ENCODE measurements at regions not wholly inside any gene's neighbourhood (a gene's known extent, or its start where the extent isn't known, plus 50 kb on each side); places are given as distances from the start of the nearest gene placed in this dataset.

DNA sequence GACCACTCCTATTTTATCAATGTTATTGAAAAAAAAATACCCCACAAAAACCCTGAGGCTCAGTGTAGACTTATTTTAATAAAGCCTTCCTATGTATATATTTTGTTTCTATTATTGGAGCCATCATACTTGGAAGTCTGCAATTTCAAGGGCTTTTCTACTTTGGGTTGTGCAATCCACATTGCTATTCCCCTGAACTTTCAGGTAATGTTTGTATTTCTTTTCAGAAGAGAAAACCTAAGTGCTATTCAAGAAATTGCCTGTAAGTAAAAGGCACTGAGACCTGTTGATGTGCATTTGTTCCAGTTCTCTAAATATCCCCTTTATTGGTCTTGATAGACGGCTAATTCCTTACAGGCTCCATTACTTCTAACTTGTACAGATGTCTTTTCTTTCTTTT is 280.7 kb upstream of the RAG2 start:
- Histone ChIP-seq H4K20me1 (ENCODE audit: insufficient read depth, low read length) (no peaks in the 10 kb centered on the region), H3K36me3 (replicated peaks in 1 of 2; ENCODE audit: control insufficient read depth in 1 of 2, insufficient read depth in 2 of 2, low read length in 2 of 2) (no peaks in the 10 kb centered on the region), H3K9me3 (replicated peaks in 1 of 2; ENCODE audit: control insufficient read depth in 1 of 2, insufficient read depth in 1 of 2, low read length in 2 of 2) (peaks cover 8 to 10% of the 10 kb centered on the region in 2 donors), H3K79me2 (ENCODE audit: insufficient read depth, low read length) (no peaks in the 10 kb centered on the region), H3K4me2 (replicated peaks; ENCODE audit: extremely low read depth, low read length, poor library complexity, severe bottlenecking) (no peak overlapping the region), H2AFZ (ENCODE audit: insufficient read depth, low read depth, low read length, poor library complexity, severe bottlenecking) (no peak overlapping the region), H3K4me1 (ENCODE audit: control insufficient read depth in 1 of 2, insufficient read depth in 2 of 2, low read length in 2 of 2) (no peaks in the 10 kb centered on the region), H3K27me3 (ENCODE audit: control insufficient read depth in 2 of 2, insufficient read depth in 2 of 2, low read length in 2 of 2) (no peaks in the 10 kb centered on the region), H3K4me3 (replicated peaks in 1 of 3; ENCODE audit: low read depth in 2 of 3, low read length in 3 of 3) (no peak overlapping the region), H3K9ac (ENCODE audit: insufficient read depth, low read length, poor library complexity, severe bottlenecking) (no peak overlapping the region), H3K27ac (ENCODE audit: low read depth in 1 of 2, low read length in 2 of 2) (no peak overlapping the region)
- no peak overlapping the region for H3K4me3 Mint-ChIP-seq
- H3K36me3 Mint-ChIP-seq: no peaks in the 10 kb centered on the region
- WGBS (ENCODE audit: insufficient coverage): no CpG with 5 or more reads among the region's 1 CpG
- intact Hi-C loops (cut with micrococcal nuclease): no loop called here
- peaks cover 0 to 1% (median 1%) of the 10 kb centered on the region in 3 donors for H3K27me3 Mint-ChIP-seq (ENCODE audit: low read depth in 3 of 3)
- H3K4me1 Mint-ChIP-seq: no peaks in the 10 kb centered on the region
- no peak for DNase-seq
- H3K9me3 Mint-ChIP-seq: peaks cover 0 to 10% (median 6%) of the 10 kb centered on the region in 7 donors
- H3K27ac Mint-ChIP-seq: no peak overlapping the region
- TF ChIP-seq, protein P1, sequence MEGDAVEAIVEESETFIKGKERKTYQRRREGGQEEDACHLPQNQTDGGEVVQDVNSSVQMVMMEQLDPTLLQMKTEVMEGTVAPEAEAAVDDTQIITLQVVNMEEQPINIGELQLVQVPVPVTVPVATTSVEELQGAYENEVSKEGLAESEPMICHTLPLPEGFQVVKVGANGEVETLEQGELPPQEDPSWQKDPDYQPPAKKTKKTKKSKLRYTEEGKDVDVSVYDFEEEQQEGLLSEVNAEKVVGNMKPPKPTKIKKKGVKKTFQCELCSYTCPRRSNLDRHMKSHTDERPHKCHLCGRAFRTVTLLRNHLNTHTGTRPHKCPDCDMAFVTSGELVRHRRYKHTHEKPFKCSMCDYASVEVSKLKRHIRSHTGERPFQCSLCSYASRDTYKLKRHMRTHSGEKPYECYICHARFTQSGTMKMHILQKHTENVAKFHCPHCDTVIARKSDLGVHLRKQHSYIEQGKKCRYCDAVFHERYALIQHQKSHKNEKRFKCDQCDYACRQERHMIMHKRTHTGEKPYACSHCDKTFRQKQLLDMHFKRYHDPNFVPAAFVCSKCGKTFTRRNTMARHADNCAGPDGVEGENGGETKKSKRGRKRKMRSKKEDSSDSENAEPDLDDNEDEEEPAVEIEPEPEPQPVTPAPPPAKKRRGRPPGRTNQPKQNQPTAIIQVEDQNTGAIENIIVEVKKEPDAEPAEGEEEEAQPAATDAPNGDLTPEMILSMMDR (IDR thresholded peaks at IDR 0.05): no peak

DNA sequence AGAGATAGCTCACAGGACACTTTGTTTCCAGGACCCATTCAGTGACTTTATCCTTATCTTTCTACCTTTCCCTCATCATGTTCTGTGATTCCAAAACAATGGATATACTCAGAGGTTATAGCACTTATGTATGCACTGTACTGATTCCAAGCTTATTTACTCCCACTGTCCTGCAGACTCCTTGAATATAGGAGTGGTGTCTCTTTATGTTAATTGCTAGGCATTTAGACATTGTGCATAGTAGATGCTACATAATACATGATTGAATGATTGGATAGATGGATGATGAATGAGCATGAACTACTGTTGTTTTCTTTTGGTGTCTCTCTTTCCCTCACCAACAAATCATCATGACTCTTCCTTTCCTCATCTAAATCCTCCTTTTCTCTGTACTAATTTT is 279.1 kb upstream of the RAG2 start:
- H2AFZ ChIP-seq (ENCODE audit: insufficient read depth, low read depth, low read length, poor library complexity, severe bottlenecking): no peak overlapping the region
- Mint-ChIP-seq H3K4me3 (no peak overlapping the region), H3K27ac (no peak overlapping the region), H3K9me3 (peaks cover 0 to 10% (median 4%) of the 10 kb centered on the region in 7 donors), H3K36me3 (no peaks in the 10 kb centered on the region), H3K4me1 (no peaks in the 10 kb centered on the region), H3K27me3 (ENCODE audit: low read depth in 3 of 3) (peaks cover 0 to 1% (median 1%) of the 10 kb centered on the region in 3 donors)
- H4K20me1 ChIP-seq (ENCODE audit: insufficient read depth, low read length): no peaks in the 10 kb centered on the region
- H3K4me1 ChIP-seq (ENCODE audit: control insufficient read depth in 1 of 2, insufficient read depth in 2 of 2, low read length in 2 of 2): no peaks in the 10 kb centered on the region
- intact Hi-C loops (cut with micrococcal nuclease): no loop called here
- H3K4me2 ChIP-seq (replicated peaks; ENCODE audit: extremely low read depth, low read length, poor library complexity, severe bottlenecking): no peak overlapping the region
- H3K27me3 ChIP-seq (ENCODE audit: control insufficient read depth in 2 of 2, insufficient read depth in 2 of 2, low read length in 2 of 2): no peaks in the 10 kb centered on the region
- no peaks in the 10 kb centered on the region for H3K36me3 ChIP-seq (replicated peaks in 1 of 2; ENCODE audit: control insufficient read depth in 1 of 2, insufficient read depth in 2 of 2, low read length in 2 of 2)
- H3K4me3 ChIP-seq (replicated peaks in 1 of 3; ENCODE audit: low read depth in 2 of 3, low read length in 3 of 3): no peak overlapping the region
- H3K27ac ChIP-seq (ENCODE audit: low read depth in 1 of 2, low read length in 2 of 2): no peak overlapping the region
- no peak overlapping the region for H3K9ac ChIP-seq (ENCODE audit: insufficient read depth, low read length, poor library complexity, severe bottlenecking)
- TF ChIP-seq, protein P1 (IDR thresholded peaks at IDR 0.05): no peak
- H3K9me3 ChIP-seq (replicated peaks in 1 of 2; ENCODE audit: control insufficient read depth in 1 of 2, insufficient read depth in 1 of 2, low read length in 2 of 2): peaks cover 8 to 10% of the 10 kb centered on the region in 2 donors
- H3K79me2 ChIP-seq (ENCODE audit: insufficient read depth, low read length): no peaks in the 10 kb centered on the region
- no peak for DNase-seq
